Thyroid gland (tissue), 4 donors: ENCODE measurements at regions not wholly inside any gene's neighbourhood (a gene's known extent, or its start where the extent isn't known, plus 50 kb on each side); places are given as distances from the start of the nearest gene placed in this dataset.

Experiments
- POLR2A ChIP-seq, 2 donors: fragments of 450-650 bp; IDR thresholded peaks; one replicate each; pipeline ENCODE4 v1.6.1; 2017; ENCODE audit warnings: antibody characterized with exemption in 2 of 2, mild to moderate bottlenecking in 2 of 2, moderate library complexity in 1 of 2
- TF ChIP-seq, protein P1 (sequence below), 6 experiments: fragments of 200-600 bp in 3 of 6; fragments of 450-650 bp in 3 of 6; sonication (generic) in 3 of 6; IDR thresholded peaks; one replicate each; pipeline ENCODE4 v1.5.1; 2016 to 2019; ENCODE audit warnings: antibody characterized with exemption in 6 of 6, mild to moderate bottlenecking in 2 of 6, inconsistent platforms in 1 of 6, moderate library complexity in 1 of 6

DNA sequence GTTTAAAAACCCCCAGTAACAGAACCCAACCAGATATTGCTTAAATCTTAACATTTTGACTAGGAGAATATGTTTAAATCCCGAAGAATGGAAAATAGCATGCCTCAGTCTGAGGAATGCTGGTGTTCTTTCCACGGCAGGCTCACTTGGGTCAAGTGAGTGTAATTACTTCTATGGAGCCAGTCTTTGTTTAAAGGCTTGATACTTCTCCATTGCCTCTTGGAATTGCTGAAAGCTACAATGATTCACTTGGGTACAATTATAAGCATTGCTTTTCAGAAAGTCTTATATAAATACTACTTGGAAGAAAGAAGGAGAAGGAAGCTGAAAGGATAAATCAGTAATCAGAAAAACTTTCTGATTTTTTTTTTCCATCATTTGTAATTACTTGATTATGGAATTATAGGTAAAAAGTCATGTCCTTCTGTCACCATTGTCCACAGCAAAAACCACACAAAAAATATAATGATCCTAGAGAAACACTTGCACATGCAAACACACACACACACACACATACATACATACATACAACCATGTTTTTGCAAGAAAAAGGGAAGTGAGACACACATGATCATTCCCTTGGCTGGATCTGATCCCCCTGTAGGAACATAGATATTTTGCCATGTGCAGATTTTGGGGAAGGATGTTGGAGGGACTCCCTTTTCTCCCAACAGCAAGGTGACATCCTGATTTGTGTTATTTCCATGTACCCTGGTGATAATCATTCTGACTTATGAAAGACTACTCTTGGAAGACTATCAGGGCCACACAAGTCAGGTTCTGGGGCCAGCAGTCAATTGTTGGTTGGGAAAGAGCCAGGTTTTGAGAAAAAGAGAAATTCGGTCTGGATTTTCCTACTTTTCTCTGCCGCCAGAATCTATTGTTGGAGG is 396.0 kb upstream of the BTBD3 start:
- TF ChIP-seq, protein P1, sequence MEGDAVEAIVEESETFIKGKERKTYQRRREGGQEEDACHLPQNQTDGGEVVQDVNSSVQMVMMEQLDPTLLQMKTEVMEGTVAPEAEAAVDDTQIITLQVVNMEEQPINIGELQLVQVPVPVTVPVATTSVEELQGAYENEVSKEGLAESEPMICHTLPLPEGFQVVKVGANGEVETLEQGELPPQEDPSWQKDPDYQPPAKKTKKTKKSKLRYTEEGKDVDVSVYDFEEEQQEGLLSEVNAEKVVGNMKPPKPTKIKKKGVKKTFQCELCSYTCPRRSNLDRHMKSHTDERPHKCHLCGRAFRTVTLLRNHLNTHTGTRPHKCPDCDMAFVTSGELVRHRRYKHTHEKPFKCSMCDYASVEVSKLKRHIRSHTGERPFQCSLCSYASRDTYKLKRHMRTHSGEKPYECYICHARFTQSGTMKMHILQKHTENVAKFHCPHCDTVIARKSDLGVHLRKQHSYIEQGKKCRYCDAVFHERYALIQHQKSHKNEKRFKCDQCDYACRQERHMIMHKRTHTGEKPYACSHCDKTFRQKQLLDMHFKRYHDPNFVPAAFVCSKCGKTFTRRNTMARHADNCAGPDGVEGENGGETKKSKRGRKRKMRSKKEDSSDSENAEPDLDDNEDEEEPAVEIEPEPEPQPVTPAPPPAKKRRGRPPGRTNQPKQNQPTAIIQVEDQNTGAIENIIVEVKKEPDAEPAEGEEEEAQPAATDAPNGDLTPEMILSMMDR (IDR thresholded peaks at IDR 0.05) = no peak
- no peak for TF ChIP-seq POLR2A (IDR thresholded peaks at IDR 0.05)
